GM12878 (cell line): ENCODE measurements at regions not wholly inside any gene's neighbourhood (a gene's known extent, or its start where the extent isn't known, plus 50 kb on each side); places are given as distances from the start of the nearest gene placed in this dataset.

Source experiments
- ATAC-seq: fragments of 200-7000 bp; cut with Tn5 transposase; 3 replicates; pipeline ENCODE4 v1.9.1; 2020; ENCODE audit warnings: mild to moderate bottlenecking, moderate library complexity
- BruUV-seq: library from RNA; stranded (reverse); fragments of 400-500 nt; replicated peaks from 2 replicates; lab custom pipeline; 2021; lab: Mats Ljungman, UMichigan
- CTCF ChIA-PET: fragments of 300-600 bp; sonication (Branson Sonifier 250); formaldehyde crosslinking; extraction: SDS; loops from one replicate; lab custom pipeline; 2021; ENCODE audit warnings: inconsistent platforms; lab: Yijun Ruan, JAX
- POLR2A ChIA-PET: fragments of 350-600 bp; formaldehyde crosslinking; extraction: SDS; loops from one replicate; lab custom pipeline; 2021; ENCODE audit warnings: inconsistent platforms; lab: Charles Lee
- RAD21 ChIA-PET: fragments of 300-600 bp; sonication (Branson Sonifier 250); formaldehyde crosslinking; loops from one replicate; lab custom pipeline; 2023; ENCODE audit warnings: antibody characterized with exemption; ENCODE audit not compliant: unreplicated experiment; lab: Charles Lee
- SMC1A ChIA-PET: fragments of 300-600 bp; sonication (Branson Sonifier 250); formaldehyde crosslinking; loops from one replicate; lab custom pipeline; 2023; ENCODE audit not compliant: unreplicated experiment, uncharacterized antibody; lab: Charles Lee
- DNase-seq: peaks from one replicate; pipeline ENCODE4 v3.0.0-alpha.2; 2011; ENCODE audit warnings: low read depth, low spot score
- FAIRE-seq: peaks from 3 replicates; lab custom pipeline; 2011; peaks lifted over from hg19 to GRCh38; lab: Jason Lieb, UNC
- H2AFZ ChIP-seq: 2 replicates; pipeline ENCODE4 v1.6.0; 2011; ENCODE audit warnings: low read depth, low read length, control low read depth; ENCODE audit not compliant: control insufficient read depth
- H3K27ac ChIP-seq: 2 replicates; pipeline ENCODE4 v1.5.1; 2011; ENCODE audit warnings: control low read depth; ENCODE audit not compliant: control insufficient read depth, insufficient read depth
- H3K27me3 ChIP-seq, 2 experiments: replicated peaks in 1 of 2; 2 replicates each; pipeline versions ENCODE4 v1.6.0 to v1.6.1; 2011; ENCODE audit warnings: low read length in 1 of 2; ENCODE audit not compliant: control insufficient read depth in 2 of 2, insufficient read depth in 2 of 2
- H3K36me3 ChIP-seq, 2 experiments: 2 replicates each; pipeline ENCODE4 v1.5.1; 2011; ENCODE audit warnings: low read length in 1 of 2; ENCODE audit not compliant: control insufficient read depth in 2 of 2, insufficient read depth in 2 of 2
- H3K4me1 ChIP-seq: 2 replicates; pipeline ENCODE4 v1.6.1; 2011; ENCODE audit warnings: mild to moderate bottlenecking, low read length, moderate library complexity, mixed read lengths; ENCODE audit not compliant: control insufficient read depth, insufficient read depth
- H3K4me2 ChIP-seq: 2 replicates; pipeline ENCODE4 v1.6.0; 2011; ENCODE audit warnings: control low read depth; ENCODE audit not compliant: control insufficient read depth, insufficient read depth
- H3K4me3 ChIP-seq: fragments of 200-600 bp; sonication (generic); 2 replicates; pipeline ENCODE4 v1.5.1; 2016
- H3K79me2 ChIP-seq: 2 replicates; pipeline ENCODE4 v1.6.0; 2011; ENCODE audit warnings: low read length; ENCODE audit not compliant: control insufficient read depth, insufficient read depth
- H3K9ac ChIP-seq: 2 replicates; pipeline ENCODE4 v1.8.0; 2011; ENCODE audit warnings: low read length, control low read depth, mixed read lengths; ENCODE audit not compliant: control insufficient read depth, insufficient read depth
- H3K9me3 ChIP-seq: replicated peaks from 3 replicates; pipeline ENCODE4 v1.5.1; 2011; ENCODE audit warnings: mild to moderate bottlenecking, low read length; ENCODE audit not compliant: control insufficient read depth, insufficient read depth
- H4K20me1 ChIP-seq: 2 replicates; pipeline ENCODE4 v1.6.0; 2011; ENCODE audit not compliant: control insufficient read depth, insufficient read depth
- CEBPB ChIP-seq, 2 experiments: fragments of 150-350 bp in 1 of 2; IDR thresholded peaks; 2 replicates each; pipeline ENCODE4 v1.6.1; 2012 to 2014; ENCODE audit warnings: low read depth in 2 of 2, low read length in 2 of 2, borderline replicate concordance in 1 of 2, inconsistent platforms in 1 of 2
- NFXL1 ChIP-seq: fragments of 450-650 bp; IDR thresholded peaks from 2 replicates; pipeline ENCODE4 v1.6.1; 2017; ENCODE audit warnings: antibody characterized with exemption, mild to moderate bottlenecking, borderline replicate concordance
- RFX5 ChIP-seq: IDR thresholded peaks from 2 replicates; pipeline ENCODE4 v1.6.1; 2011; ENCODE audit warnings: low read depth, low read length, improper control_type of control experiment
- WGBS: methylation state at CpG from one replicate; pipeline ENCODE4 v1.1.6; 2016; ENCODE audit warnings: low lambda C conversion rate; ENCODE audit not compliant: insufficient replicate concordance, insufficient coverage; ENCODE audit errors: missing lambda C conversion rate; 5-methylcytosine and 5-hydroxymethylcytosine counted together
- in situ Hi-C: fragments of 300-500 bp; cut with MboI; formaldehyde crosslinking; loops from 9 replicates; pipeline ENCODE4 v1.14.3; 2018; ENCODE audit warnings: mixed read lengths
- intact Hi-C: fragments of 100-400 bp; cut with micrococcal nuclease; formaldehyde crosslinking; loops from one replicate; pipeline ENCODE4 v1.14.2; 2022; ENCODE audit not compliant: unreplicated experiment
- TF ChIP-seq, protein P1 (sequence below): IDR thresholded peaks from 2 replicates; pipeline ENCODE4 v1.6.1; 2011; ENCODE audit warnings: borderline replicate concordance, low read depth, mild to moderate bottlenecking, moderate library complexity, low read length; ENCODE audit not compliant: insufficient read depth, poor library complexity, severe bottlenecking

DNA sequence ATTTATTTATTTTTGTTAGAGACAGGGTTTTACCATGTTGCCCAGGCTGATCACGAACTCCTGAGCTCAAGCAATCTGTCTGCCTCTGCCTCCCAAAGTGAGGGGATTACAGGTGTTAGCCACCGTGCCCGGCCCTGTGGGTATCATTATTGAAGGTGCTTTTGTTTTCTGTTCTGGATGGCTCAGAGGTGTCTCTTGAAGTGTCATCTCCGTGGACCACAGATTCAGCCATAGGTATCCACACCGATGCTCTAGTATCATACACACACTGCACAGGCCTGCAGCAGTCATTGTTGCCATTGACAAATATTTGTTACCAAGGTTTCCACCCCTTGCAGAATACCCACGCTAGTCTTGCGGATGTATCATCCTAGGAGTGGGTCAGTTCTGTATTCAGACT, 446.2 kb downstream of the XYLT1 start:
- peaks cover 40% of the 10 kb centered on the region for H3K4me1 ChIP-seq
- no peak for FAIRE-seq
- ChIA-PET POLR2A (interaction anchor here (1.0 to 2.3 kb wide), 4 partner anchors 9 to 47 kb away, joined by 3 to 10 read pairs (median 6); no protein-coding TSS in a partner anchor), RAD21 (interaction anchor here (1.3 to 2.6 kb wide), 5 partner anchors 11 to 200 kb away, joined by 3 to 23 read pairs (median 7); no protein-coding TSS in a partner anchor), SMC1A (interaction anchor here (0.5 to 10.5 kb wide), 8 partner anchors 9 to 277 kb away, joined by 3 to 179 read pairs (median 6); no protein-coding TSS in a partner anchor), CTCF (interaction anchor here (0.9 to 1.6 kb wide), 5 partner anchors 9 to 164 kb away, joined by 3 to 6 read pairs (median 3); no protein-coding TSS in a partner anchor)
- 90% methylated on average over 7 of the region's 7 CpGs for WGBS
- no peaks in the 10 kb centered on the region for H4K20me1 ChIP-seq
- peaks cover 4% of the 10 kb centered on the region; the same call in 2 of the 3 replicates for H3K9me3 ChIP-seq
- H3K36me3 ChIP-seq = no peaks in the 10 kb centered on the region
- H3K4me2 ChIP-seq = no peak overlapping the region
- H3K9ac ChIP-seq = no peak overlapping the region
- in situ Hi-C loops = no loop called here
- no peak overlapping the region for H3K4me3 ChIP-seq
- H2AFZ ChIP-seq = no peak overlapping the region
- DNase-seq = no peak
- intact Hi-C loops = no loop called here
- no TSS peak for BruUV-seq
- no peak overlapping the region for H3K27ac ChIP-seq
- no peak for TF ChIP-seq CEBPB (IDR thresholded peaks at IDR 0.05; ENCODE audit: borderline replicate concordance in 1 of 2, low read depth in 2 of 2, low read length in 2 of 2)
- TF ChIP-seq, protein P1, sequence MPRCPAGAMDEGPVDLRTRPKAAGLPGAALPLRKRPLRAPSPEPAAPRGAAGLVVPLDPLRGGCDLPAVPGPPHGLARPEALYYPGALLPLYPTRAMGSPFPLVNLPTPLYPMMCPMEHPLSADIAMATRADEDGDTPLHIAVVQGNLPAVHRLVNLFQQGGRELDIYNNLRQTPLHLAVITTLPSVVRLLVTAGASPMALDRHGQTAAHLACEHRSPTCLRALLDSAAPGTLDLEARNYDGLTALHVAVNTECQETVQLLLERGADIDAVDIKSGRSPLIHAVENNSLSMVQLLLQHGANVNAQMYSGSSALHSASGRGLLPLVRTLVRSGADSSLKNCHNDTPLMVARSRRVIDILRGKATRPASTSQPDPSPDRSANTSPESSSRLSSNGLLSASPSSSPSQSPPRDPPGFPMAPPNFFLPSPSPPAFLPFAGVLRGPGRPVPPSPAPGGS = no peak
- TF ChIP-seq RFX5 = no peak
- no peak for TF ChIP-seq NFXL1
- no peaks in the 10 kb centered on the region for H3K27me3 ChIP-seq
- no peak for ATAC-seq
- H3K79me2 ChIP-seq = no peaks in the 10 kb centered on the region
